ENCODE measurements at regions not wholly inside any gene's neighbourhood (a gene's known extent, or its start where the extent isn't known, plus 50 kb on each side); places are given as distances from the start of the nearest gene placed in this dataset.
"Not testable (repeated sequence)": the region's sequence is repeated elsewhere in the genome, so short reads cannot be mapped to it uniquely, and the experiment has no call there.

- no peak for DNase-seq (ENCODE audit: low spot score)
Measured at GRCh38 chr11:91156041-91156440, 933.2 kb upstream of the CHORDC1 start.

GRCh38 chr11:91147885-91148284 lies 925.0 kb upstream of the CHORDC1 start:
- no peak for DNase-seq (ENCODE audit: low spot score)

GRCh38 chr11:91141655-91142054 lies 918.8 kb upstream of the CHORDC1 start:
- no peak for DNase-seq (ENCODE audit: low spot score)

- no peak for DNase-seq (ENCODE audit: low spot score)
Measured at GRCh38 chr11:91136631-91137030, 913.8 kb upstream of the CHORDC1 start.

- no peak for DNase-seq (ENCODE audit: low spot score)
Measured at GRCh38 chr11:91133361-91133760, 910.5 kb upstream of the CHORDC1 start.

GRCh38 chr11:91129596-91129995 lies 906.7 kb upstream of the CHORDC1 start:
- DNase-seq (ENCODE audit: low spot score): no peak

- no peak for DNase-seq (ENCODE audit: low spot score)
Measured at GRCh38 chr11:91124363-91124762, 901.5 kb upstream of the CHORDC1 start.

- no peak for DNase-seq (ENCODE audit: low spot score)
Measured at GRCh38 chr11:91115116-91115515, 892.3 kb upstream of the CHORDC1 start.

GRCh38 chr11:91104237-91104636 lies 881.4 kb upstream of the CHORDC1 start:
- no peak for DNase-seq (ENCODE audit: low spot score)

GRCh38 chr11:91100427-91100826 lies 877.6 kb upstream of the CHORDC1 start:
- DNase-seq (ENCODE audit: low spot score): no peak

- no peak for DNase-seq (ENCODE audit: low spot score)
Measured at GRCh38 chr11:91097083-91097482, 874.2 kb upstream of the CHORDC1 start.

- no peak for DNase-seq (ENCODE audit: low spot score)
Measured at GRCh38 chr11:91093141-91093540, 870.3 kb upstream of the CHORDC1 start.

- DNase-seq (ENCODE audit: low spot score): no peak
Measured at GRCh38 chr11:91091563-91091962, 868.7 kb upstream of the CHORDC1 start.

- DNase-seq (ENCODE audit: low spot score): no peak
Measured at GRCh38 chr11:91086028-91086427, 863.2 kb upstream of the CHORDC1 start.

- DNase-seq (ENCODE audit: low spot score): no peak
Measured at GRCh38 chr11:91082255-91082654, 859.4 kb upstream of the CHORDC1 start.

- DNase-seq (ENCODE audit: low spot score): no peak
Measured at GRCh38 chr11:91081440-91082043, 858.7 kb upstream of the CHORDC1 start.

GRCh38 chr11:91078221-91078620 lies 855.4 kb upstream of the CHORDC1 start:
- DNase-seq (ENCODE audit: low spot score): no peak

- no peak for DNase-seq (ENCODE audit: low spot score)
Measured at GRCh38 chr11:91075032-91075695, 852.3 kb upstream of the CHORDC1 start.

GRCh38 chr11:91067666-91068065 lies 844.8 kb upstream of the CHORDC1 start:
- DNase-seq (ENCODE audit: low spot score): no peak

- DNase-seq (ENCODE audit: low spot score): no peak
Measured at GRCh38 chr11:91066456-91067047, 843.7 kb upstream of the CHORDC1 start.

GRCh38 chr11:91063399-91063798 lies 840.5 kb upstream of the CHORDC1 start:
- DNase-seq (ENCODE audit: low spot score): not testable (repeated sequence)

- no peak for DNase-seq (ENCODE audit: low spot score)
Measured at GRCh38 chr11:91047882-91048281, 825.0 kb upstream of the CHORDC1 start.

- DNase-seq (ENCODE audit: low spot score): no peak
Measured at GRCh38 chr11:91046261-91046660, 823.4 kb upstream of the CHORDC1 start.

- no peak for DNase-seq (ENCODE audit: low spot score)
Measured at GRCh38 chr11:91041626-91042025, 818.8 kb upstream of the CHORDC1 start.

Measured in iPS-NIHi11 (cell line).